ENCODE measurements at regions not wholly inside any gene's neighbourhood (a gene's known extent, or its start where the extent isn't known, plus 50 kb on each side); places are given as distances from the start of the nearest gene placed in this dataset.

- no peaks in the 10 kb centered on the region for H3K27me3 ChIP-seq (ENCODE audit: control insufficient read depth, insufficient read depth, low read length)
- TF ChIP-seq CTCF (IDR thresholded peaks at IDR 0.05; ENCODE audit: insufficient read depth, low read length, severe bottlenecking): no peak
- FAIRE-seq: no peak
- no peak overlapping the region for H3K4me3 ChIP-seq (ENCODE audit: low read depth, low read length)
- peak; percentile 39 for DNase-seq (ENCODE audit: low read depth)
- no peaks in the 10 kb centered on the region for H3K36me3 ChIP-seq (ENCODE audit: control insufficient read depth, insufficient read depth, low read length)
Measured at GRCh38 chr12:71071536-71072097, 86.2 kb downstream of the TSPAN8 start.

DNA sequence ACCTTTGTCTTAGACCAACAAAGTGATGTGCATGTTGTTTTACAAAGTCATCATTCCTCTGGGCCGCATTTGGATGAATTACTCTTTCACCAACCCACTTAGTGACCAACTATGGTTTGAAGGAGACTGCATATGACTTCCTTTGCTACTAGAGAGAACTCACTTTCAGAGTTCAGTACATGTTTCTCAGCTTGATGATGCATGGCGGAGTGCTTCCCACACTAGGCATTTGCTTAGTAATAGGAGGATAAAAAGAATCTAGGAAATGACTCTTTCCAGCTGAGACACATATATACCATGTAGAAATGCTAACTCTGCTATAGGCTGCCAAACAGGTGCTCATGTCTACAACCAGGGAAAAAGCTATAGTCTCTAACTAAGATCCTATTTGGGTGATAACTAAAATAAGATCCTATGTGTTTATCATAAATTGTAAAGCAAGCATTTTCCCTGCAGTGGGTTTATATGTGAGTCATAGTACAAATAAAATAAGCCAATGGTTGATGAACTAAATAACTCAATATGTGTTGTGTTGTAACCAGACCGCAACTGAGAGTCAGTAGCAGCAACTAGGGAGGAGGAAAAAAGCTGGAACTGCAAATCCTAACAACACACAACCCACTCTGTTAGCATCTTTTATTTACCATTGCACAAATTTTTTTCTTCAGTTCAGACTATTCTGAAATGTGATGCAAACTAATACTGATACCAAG, 87.2 kb downstream of the TSPAN8 start:
- H3K4me3 ChIP-seq (ENCODE audit: low read depth, low read length): no peak overlapping the region
- no peak for FAIRE-seq

DNA sequence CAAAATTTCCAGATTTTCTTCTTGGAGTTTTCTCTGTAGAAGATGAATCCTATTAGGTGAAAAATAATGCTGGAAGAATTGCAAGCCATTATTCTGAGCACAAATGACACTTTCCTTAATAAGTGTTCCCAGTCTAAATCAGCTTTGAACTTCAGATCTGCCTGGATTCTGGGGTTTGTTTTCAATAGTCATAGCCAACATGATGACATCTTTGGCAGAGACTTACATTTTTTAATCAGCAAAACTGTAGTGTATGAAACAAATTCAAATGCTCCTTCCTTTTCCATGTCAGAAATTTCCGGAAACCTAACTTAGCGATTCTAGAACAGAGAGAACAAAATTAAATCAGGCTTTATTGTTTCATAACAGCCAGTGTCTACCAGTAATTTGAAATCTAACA, 88.5 kb downstream of the TSPAN8 start:
- Histone ChIP-seq H3K36me3 (ENCODE audit: control insufficient read depth, insufficient read depth, low read length) (no peaks in the 10 kb centered on the region), H3K4me3 (ENCODE audit: low read depth, low read length) (no peak overlapping the region), H3K27me3 (ENCODE audit: control insufficient read depth, insufficient read depth, low read length) (no peaks in the 10 kb centered on the region)
- TF ChIP-seq CTCF (IDR thresholded peaks at IDR 0.05; ENCODE audit: insufficient read depth, low read length, severe bottlenecking): no peak
- FAIRE-seq: no peak
- DNase-seq (ENCODE audit: low read depth): no peak

More for the DNA sequence above, 87.2 kb downstream of the TSPAN8 start:
- no peak for TF ChIP-seq CTCF (IDR thresholded peaks at IDR 0.05; ENCODE audit: insufficient read depth, low read length, severe bottlenecking)
- Histone ChIP-seq H3K27me3 (ENCODE audit: control insufficient read depth, insufficient read depth, low read length) (no peaks in the 10 kb centered on the region), H3K36me3 (ENCODE audit: control insufficient read depth, insufficient read depth, low read length) (no peaks in the 10 kb centered on the region)
- peak; percentile 28 for DNase-seq (ENCODE audit: low read depth)

DNA sequence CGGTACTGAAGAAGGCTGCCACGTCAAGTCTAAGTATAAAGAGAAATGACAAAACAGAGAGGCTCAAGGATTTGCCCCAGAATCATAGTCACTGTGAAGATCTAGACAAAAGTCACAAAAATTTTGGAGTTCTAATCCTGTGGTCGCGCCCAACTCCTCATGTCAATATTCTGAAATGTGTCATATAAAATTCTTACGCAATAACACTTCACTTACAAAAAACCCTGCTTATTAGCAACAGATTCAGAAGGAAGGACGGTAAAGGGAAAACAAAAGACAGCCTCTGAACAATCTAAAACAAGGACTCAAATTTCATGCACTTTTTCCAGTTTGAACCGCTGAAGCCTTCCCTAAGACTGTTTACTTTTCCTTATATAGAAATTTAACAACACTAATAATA, 94.7 kb downstream of the TSPAN8 start:
- Histone ChIP-seq H3K4me3 (ENCODE audit: low read depth, low read length) (no peak overlapping the region), H3K27me3 (ENCODE audit: control insufficient read depth, insufficient read depth, low read length) (no peaks in the 10 kb centered on the region), H3K36me3 (ENCODE audit: control insufficient read depth, insufficient read depth, low read length) (no peaks in the 10 kb centered on the region)
- TF ChIP-seq CTCF (IDR thresholded peaks at IDR 0.05; ENCODE audit: insufficient read depth, low read length, severe bottlenecking): no peak
- DNase-seq (ENCODE audit: low read depth): peak; percentile 45
- FAIRE-seq: no peak

GRCh38 chr12:71061451-71061850, 96.3 kb downstream of the TSPAN8 start:
- Histone ChIP-seq H3K36me3 (ENCODE audit: control insufficient read depth, insufficient read depth, low read length) (no peaks in the 10 kb centered on the region), H3K27me3 (ENCODE audit: control insufficient read depth, insufficient read depth, low read length) (no peaks in the 10 kb centered on the region), H3K4me3 (ENCODE audit: low read depth, low read length) (no peak overlapping the region)
- no peak for DNase-seq (ENCODE audit: low read depth)
- FAIRE-seq: no peak
- TF ChIP-seq CTCF (IDR thresholded peaks at IDR 0.05; ENCODE audit: insufficient read depth, low read length, severe bottlenecking): no peak

DNA sequence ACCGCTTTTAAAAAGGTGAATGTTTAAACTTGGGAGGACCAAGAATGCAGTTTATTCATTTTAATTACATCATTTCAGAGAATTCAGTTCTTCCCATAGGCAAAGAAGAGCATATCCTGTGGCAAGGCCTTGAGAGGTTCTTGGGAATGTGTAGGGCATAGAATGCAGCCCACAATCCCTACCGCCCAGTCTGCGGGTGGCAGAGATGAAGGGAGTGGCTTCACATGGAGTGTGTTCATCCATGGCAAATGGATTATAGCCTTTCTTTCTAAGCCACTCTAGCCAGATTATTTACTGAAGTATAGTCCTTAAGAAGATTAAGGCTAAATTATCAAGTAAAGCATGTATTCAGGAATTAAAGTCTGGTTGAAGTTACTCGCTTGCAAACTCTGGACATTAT, 97.4 kb downstream of the TSPAN8 start:
- DNase-seq (ENCODE audit: low read depth) (no peak), FAIRE-seq (no peak)
- H3K4me3 ChIP-seq (ENCODE audit: low read depth, low read length): no peak overlapping the region
- TF ChIP-seq CTCF (IDR thresholded peaks at IDR 0.05; ENCODE audit: insufficient read depth, low read length, severe bottlenecking): no peak
- no peaks in the 10 kb centered on the region for H3K27me3 ChIP-seq (ENCODE audit: control insufficient read depth, insufficient read depth, low read length)
- no peaks in the 10 kb centered on the region for H3K36me3 ChIP-seq (ENCODE audit: control insufficient read depth, insufficient read depth, low read length)
